H1 (cell line): ENCODE measurements at regions not wholly inside any gene's neighbourhood (a gene's known extent, or its start where the extent isn't known, plus 50 kb on each side); places are given as distances from the start of the nearest gene placed in this dataset.

ENCODE experiments used
- JUN ChIP-seq: IDR thresholded peaks from 2 replicates; pipeline ENCODE4 v1.6.1; 2011; ENCODE audit warnings: low read depth, mild to moderate bottlenecking, improper control_type of control experiment, low read length
- TF ChIP-seq, protein P1 (sequence below), 3 experiments: IDR thresholded peaks; 1 replicate in 2 of 3; 2 replicates in 1 of 3; pipeline versions ENCODE4 v1.5.1 to v1.6.1; 2011; ENCODE audit warnings: low read length in 3 of 3, mild to moderate bottlenecking in 3 of 3, inconsistent platforms in 2 of 3, low read depth in 1 of 3, moderate library complexity in 1 of 3; ENCODE audit not compliant: insufficient read depth in 1 of 3; ENCODE audit errors: control extremely low read depth in 1 of 3

DNA sequence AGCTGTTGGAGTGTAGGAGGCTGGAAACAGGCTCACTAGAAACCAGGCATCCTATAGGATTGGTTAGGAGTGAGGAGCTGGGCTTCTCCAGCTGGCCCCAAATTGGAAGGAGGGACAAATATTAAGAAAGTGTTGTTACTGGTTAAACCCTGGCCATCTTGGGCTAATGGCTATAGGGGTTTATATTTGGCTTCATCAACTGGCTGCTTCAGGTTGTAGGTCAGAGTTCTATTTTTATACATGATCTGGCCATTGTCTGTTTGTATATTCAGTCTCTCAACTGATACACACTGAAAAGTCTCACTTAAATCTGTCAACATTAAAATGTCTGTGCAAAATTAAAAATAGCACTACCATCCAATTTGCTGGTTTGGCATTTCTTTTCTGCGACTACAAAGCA lies 70.2 kb upstream of the ARRDC4 start (continued):
- TF ChIP-seq, protein P1, sequence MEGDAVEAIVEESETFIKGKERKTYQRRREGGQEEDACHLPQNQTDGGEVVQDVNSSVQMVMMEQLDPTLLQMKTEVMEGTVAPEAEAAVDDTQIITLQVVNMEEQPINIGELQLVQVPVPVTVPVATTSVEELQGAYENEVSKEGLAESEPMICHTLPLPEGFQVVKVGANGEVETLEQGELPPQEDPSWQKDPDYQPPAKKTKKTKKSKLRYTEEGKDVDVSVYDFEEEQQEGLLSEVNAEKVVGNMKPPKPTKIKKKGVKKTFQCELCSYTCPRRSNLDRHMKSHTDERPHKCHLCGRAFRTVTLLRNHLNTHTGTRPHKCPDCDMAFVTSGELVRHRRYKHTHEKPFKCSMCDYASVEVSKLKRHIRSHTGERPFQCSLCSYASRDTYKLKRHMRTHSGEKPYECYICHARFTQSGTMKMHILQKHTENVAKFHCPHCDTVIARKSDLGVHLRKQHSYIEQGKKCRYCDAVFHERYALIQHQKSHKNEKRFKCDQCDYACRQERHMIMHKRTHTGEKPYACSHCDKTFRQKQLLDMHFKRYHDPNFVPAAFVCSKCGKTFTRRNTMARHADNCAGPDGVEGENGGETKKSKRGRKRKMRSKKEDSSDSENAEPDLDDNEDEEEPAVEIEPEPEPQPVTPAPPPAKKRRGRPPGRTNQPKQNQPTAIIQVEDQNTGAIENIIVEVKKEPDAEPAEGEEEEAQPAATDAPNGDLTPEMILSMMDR (IDR thresholded peaks at IDR 0.05; ENCODE audit: control extremely low read depth in 1 of 3, insufficient read depth in 1 of 3, low read depth in 1 of 3, low read length in 3 of 3): no peak
- TF ChIP-seq JUN: no peak
